NCI-H2029 treated with DMSO at 0.1 percent for 48 hours (cell line): ENCODE measurements at regions not wholly inside any gene's neighbourhood (a gene's known extent, or its start where the extent isn't known, plus 50 kb on each side); places are given as distances from the start of the nearest gene placed in this dataset.

ENCODE experiments used
- DNase-seq: peaks from one replicate; lab custom pipeline; 2025; lab: John Stamatoyannopoulos, UW

DNA sequence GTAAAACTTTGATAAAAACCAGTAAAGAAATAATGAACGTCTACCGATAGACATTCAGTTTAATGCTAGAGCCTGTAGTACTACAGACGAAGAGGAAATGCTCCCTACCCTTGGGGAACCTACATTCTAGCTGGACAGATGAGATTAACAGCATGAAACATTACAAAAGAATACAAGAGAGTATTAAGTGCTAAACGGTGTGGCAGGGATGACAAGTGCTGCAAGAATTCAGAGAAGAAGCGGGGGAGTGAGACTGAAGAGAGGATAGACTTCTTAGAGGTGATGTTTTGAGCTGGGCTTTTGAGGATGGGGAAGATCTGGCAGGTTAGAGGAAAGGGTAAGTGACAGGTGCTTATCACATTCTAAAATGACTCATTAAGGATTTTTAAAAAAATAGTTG, 52.6 kb upstream of the ESX1 start:
- DNase-seq, result no peak

DNA sequence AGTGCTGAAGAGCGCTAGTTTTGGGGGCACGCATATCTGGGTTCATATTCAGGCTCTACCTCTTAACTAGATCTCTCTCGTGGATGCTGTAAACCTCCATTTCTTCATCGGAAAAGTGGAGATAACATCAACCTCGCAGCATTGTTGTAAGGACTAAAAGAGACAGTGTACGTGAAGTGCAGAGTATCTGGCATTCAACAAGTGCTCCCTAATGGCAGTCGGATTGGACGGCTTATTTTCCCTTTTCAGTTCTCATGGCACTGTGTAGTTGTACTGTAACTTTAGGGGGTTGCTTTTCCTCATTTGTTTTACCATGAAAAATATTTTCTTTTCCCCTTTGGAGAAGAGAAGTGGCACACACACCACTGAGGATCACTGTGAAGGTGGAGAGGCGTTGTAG, 51.4 kb upstream of the ESX1 start:
- no peak for DNase-seq
